ENCODE measurements at regions not wholly inside any gene's neighbourhood (a gene's known extent, or its start where the extent isn't known, plus 50 kb on each side); places are given as distances from the start of the nearest gene placed in this dataset.

GRCh38 chr2:62566847-62567246 lies 60.9 kb upstream of the TMEM17 start:
- Histone ChIP-seq H3K27ac (ENCODE audit: low read depth, low read length) (no peak overlapping the region), H4K8ac (ENCODE audit: low read depth, low read length) (no peak overlapping the region), H3K18ac (ENCODE audit: low read length) (no peak overlapping the region), H4K5ac (ENCODE audit: low read length) (no peak overlapping the region), H3K27me3 (ENCODE audit: insufficient read depth, low read length, poor library complexity) (no peaks in the 10 kb centered on the region), H3K79me2 (ENCODE audit: control insufficient read depth, insufficient read depth, low read length) (no peaks in the 10 kb centered on the region), H2AK5ac (ENCODE audit: low read length) (no peak overlapping the region), H3K4me2 (ENCODE audit: low read length) (no peak overlapping the region), H3K23ac (ENCODE audit: low read length) (no peak overlapping the region), H2BK15ac (replicated peaks; ENCODE audit: low read depth) (no peak overlapping the region), H3K4me3 (ENCODE audit: low read length) (no peak overlapping the region), H3K4ac (ENCODE audit: low read depth, low read length) (no peak overlapping the region), H3K79me1 (ENCODE audit: low read length) (no peaks in the 10 kb centered on the region), H3K9ac (ENCODE audit: low read length) (no peak overlapping the region), H2BK5ac (ENCODE audit: low read length) (no peak overlapping the region), H2BK120ac (ENCODE audit: low read depth, low read length) (no peak overlapping the region), H3K36me3 (ENCODE audit: control insufficient read depth, insufficient read depth, low read length) (no peaks in the 10 kb centered on the region), H3K4me1 (ENCODE audit: control insufficient read depth, low read depth, low read length) (no peaks in the 10 kb centered on the region), H3K56ac (ENCODE audit: low read length) (no peak overlapping the region)
- no CpG with 5 or more reads among the region's 1 CpG for WGBS (ENCODE audit: extremely low coverage, insufficient coverage, low lambda C conversion rate)
- DNase-seq = no peak

DNA sequence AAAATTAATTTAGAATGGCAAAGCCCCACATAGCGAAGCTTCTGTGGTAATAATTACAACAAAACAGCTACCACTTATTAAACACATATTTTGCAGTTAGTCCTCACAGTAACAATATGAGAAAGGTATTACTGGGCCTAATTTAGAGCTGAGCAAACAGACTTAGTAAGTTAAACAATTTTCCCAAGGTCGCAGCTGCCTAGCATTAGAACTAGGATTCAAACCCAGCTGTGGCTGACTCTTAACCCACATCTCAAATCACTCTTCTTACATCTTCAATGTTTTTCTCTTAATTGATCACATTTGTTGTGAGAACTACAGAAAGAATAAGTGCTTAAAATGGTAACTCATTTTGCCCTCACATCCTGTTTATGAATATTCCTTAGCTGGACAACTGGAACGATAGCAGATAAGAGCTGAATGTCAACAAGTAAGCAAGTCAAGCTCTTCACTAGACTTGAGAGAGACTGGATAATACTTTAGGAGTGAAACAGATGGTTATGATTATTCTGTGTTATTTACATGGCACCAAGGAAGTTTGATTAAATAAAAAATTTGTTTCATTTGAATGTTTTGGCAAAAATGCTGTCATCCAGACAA lies 59.4 kb upstream of the TMEM17 start:
- Histone ChIP-seq H3K4me3 (ENCODE audit: low read length) (no peak overlapping the region), H2BK5ac (ENCODE audit: low read length) (no peak overlapping the region), H3K27ac (ENCODE audit: low read depth, low read length) (no peak overlapping the region), H3K23ac (ENCODE audit: low read length) (no peak overlapping the region), H3K9ac (ENCODE audit: low read length) (no peak overlapping the region), H3K56ac (ENCODE audit: low read length) (no peak overlapping the region), H2AK5ac (ENCODE audit: low read length) (no peak overlapping the region), H3K18ac (ENCODE audit: low read length) (no peak overlapping the region), H3K36me3 (ENCODE audit: control insufficient read depth, insufficient read depth, low read length) (no peaks in the 10 kb centered on the region), H2BK15ac (replicated peaks; ENCODE audit: low read depth) (no peak overlapping the region), H3K4me1 (ENCODE audit: control insufficient read depth, low read depth, low read length) (no peaks in the 10 kb centered on the region), H2BK120ac (ENCODE audit: low read depth, low read length) (no peak overlapping the region), H3K4ac (ENCODE audit: low read depth, low read length) (no peak overlapping the region), H3K79me2 (ENCODE audit: control insufficient read depth, insufficient read depth, low read length) (no peaks in the 10 kb centered on the region), H3K79me1 (ENCODE audit: low read length) (no peaks in the 10 kb centered on the region), H3K27me3 (ENCODE audit: insufficient read depth, low read length, poor library complexity) (no peaks in the 10 kb centered on the region), H4K8ac (ENCODE audit: low read depth, low read length) (no peak overlapping the region), H3K4me2 (ENCODE audit: low read length) (no peak overlapping the region), H4K5ac (ENCODE audit: low read length) (no peak overlapping the region)
- WGBS (ENCODE audit: extremely low coverage, insufficient coverage, low lambda C conversion rate) = no CpG with 5 or more reads among the region's 3 CpGs
- no peak for DNase-seq

GRCh38 chr2:62564380-62565137 lies 58.6 kb upstream of the TMEM17 start:
- peak; percentile 2 for DNase-seq
- H3K23ac ChIP-seq (ENCODE audit: low read length) = no peak overlapping the region
- no peaks in the 10 kb centered on the region for H3K79me1 ChIP-seq (ENCODE audit: low read length)
- WGBS (ENCODE audit: extremely low coverage, insufficient coverage, low lambda C conversion rate) = no CpG with 5 or more reads among the region's 4 CpGs
- no peak overlapping the region for H3K4me3 ChIP-seq (ENCODE audit: low read length)
- H3K4me1 ChIP-seq (ENCODE audit: control insufficient read depth, low read depth, low read length) = no peaks in the 10 kb centered on the region
- no peak overlapping the region for H3K4ac ChIP-seq (ENCODE audit: low read depth, low read length)
- no peak overlapping the region for H2AK5ac ChIP-seq (ENCODE audit: low read length)
- no peak overlapping the region for H3K4me2 ChIP-seq (ENCODE audit: low read length)
- H2BK5ac ChIP-seq (ENCODE audit: low read length) = no peak overlapping the region
- no peak overlapping the region for H3K9ac ChIP-seq (ENCODE audit: low read length)
- no peak overlapping the region for H2BK15ac ChIP-seq (replicated peaks; ENCODE audit: low read depth)
- H3K36me3 ChIP-seq (ENCODE audit: control insufficient read depth, insufficient read depth, low read length) = no peaks in the 10 kb centered on the region
- no peaks in the 10 kb centered on the region for H3K79me2 ChIP-seq (ENCODE audit: control insufficient read depth, insufficient read depth, low read length)
- no peak overlapping the region for H3K56ac ChIP-seq (ENCODE audit: low read length)
- H4K5ac ChIP-seq (ENCODE audit: low read length) = no peak overlapping the region
- H3K27ac ChIP-seq (ENCODE audit: low read depth, low read length) = no peak overlapping the region
- peak overlapping the region; percentile 62 for H2BK120ac ChIP-seq (ENCODE audit: low read depth, low read length)
- H3K18ac ChIP-seq (ENCODE audit: low read length) = no peak overlapping the region
- H4K8ac ChIP-seq (ENCODE audit: low read depth, low read length) = no peak overlapping the region
- H3K27me3 ChIP-seq (ENCODE audit: insufficient read depth, low read length, poor library complexity) = no peaks in the 10 kb centered on the region

DNA sequence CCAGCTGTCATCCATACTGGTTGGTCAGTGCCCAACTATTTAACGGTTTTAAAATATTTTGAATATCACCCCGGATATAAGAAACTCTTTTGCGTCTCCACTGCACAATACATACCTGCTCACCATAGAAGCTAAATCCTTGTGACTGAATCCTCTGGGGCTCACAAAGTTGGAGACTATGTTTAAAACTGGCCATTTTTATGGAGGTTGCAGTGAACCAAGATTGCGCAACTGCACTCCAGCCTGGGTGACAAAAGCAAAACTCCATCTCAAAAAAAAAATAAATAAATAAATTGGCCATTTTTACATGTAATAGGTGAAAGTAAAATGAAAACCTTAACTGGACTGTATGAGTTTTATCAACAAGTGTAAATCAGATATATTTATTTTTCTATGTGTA lies 55.6 kb upstream of the TMEM17 start:
- H3K4me3 ChIP-seq (ENCODE audit: low read length) = no peak overlapping the region
- H2BK15ac ChIP-seq (replicated peaks; ENCODE audit: low read depth) = no peak overlapping the region
- H3K4ac ChIP-seq (ENCODE audit: low read depth, low read length) = no peak overlapping the region
- no CpG with 5 or more reads among the region's 4 CpGs for WGBS (ENCODE audit: extremely low coverage, insufficient coverage, low lambda C conversion rate)
- no peak overlapping the region for H2BK5ac ChIP-seq (ENCODE audit: low read length)
- no peak overlapping the region for H3K27ac ChIP-seq (ENCODE audit: low read depth, low read length)
- H3K9ac ChIP-seq (ENCODE audit: low read length) = no peak overlapping the region
- H2BK120ac ChIP-seq (ENCODE audit: low read depth, low read length) = no peak overlapping the region
- H3K27me3 ChIP-seq (ENCODE audit: insufficient read depth, low read length, poor library complexity) = no peaks in the 10 kb centered on the region
- no peak for DNase-seq
- no peak overlapping the region for H2AK5ac ChIP-seq (ENCODE audit: low read length)
- H3K79me1 ChIP-seq (ENCODE audit: low read length) = no peaks in the 10 kb centered on the region
- H3K18ac ChIP-seq (ENCODE audit: low read length) = no peak overlapping the region
- H3K36me3 ChIP-seq (ENCODE audit: control insufficient read depth, insufficient read depth, low read length) = no peaks in the 10 kb centered on the region
- no peak overlapping the region for H3K4me2 ChIP-seq (ENCODE audit: low read length)
- H3K23ac ChIP-seq (ENCODE audit: low read length) = no peak overlapping the region
- no peak overlapping the region for H4K5ac ChIP-seq (ENCODE audit: low read length)
- no peaks in the 10 kb centered on the region for H3K4me1 ChIP-seq (ENCODE audit: control insufficient read depth, low read depth, low read length)
- no peak overlapping the region for H4K8ac ChIP-seq (ENCODE audit: low read depth, low read length)
- no peak overlapping the region for H3K56ac ChIP-seq (ENCODE audit: low read length)
- H3K79me2 ChIP-seq (ENCODE audit: control insufficient read depth, insufficient read depth, low read length) = no peaks in the 10 kb centered on the region

DNA sequence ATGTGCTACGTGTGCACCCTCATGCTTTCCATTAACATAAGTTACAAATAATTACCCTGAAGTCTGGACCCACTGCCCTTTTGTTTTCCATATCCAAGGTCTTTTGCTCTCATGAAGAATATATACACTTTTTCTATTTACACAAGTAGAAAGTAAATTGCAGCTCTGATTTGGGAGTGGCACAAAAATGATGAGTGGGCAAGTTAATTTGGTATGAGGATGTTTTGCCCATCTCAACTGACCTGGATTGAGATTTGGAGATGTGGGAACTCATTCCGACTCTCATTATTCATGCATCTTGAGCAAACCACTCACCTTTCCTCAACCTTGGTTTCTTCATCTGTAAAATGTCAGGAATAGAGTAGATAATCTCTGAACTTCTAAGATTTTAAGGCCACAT lies 53.6 kb upstream of the TMEM17 start:
- no peak overlapping the region for H3K9ac ChIP-seq (ENCODE audit: low read length)
- H3K23ac ChIP-seq (ENCODE audit: low read length) = no peak overlapping the region
- H3K4me2 ChIP-seq (ENCODE audit: low read length) = no peak overlapping the region
- no peak overlapping the region for H3K18ac ChIP-seq (ENCODE audit: low read length)
- H2BK120ac ChIP-seq (ENCODE audit: low read depth, low read length) = no peak overlapping the region
- no peaks in the 10 kb centered on the region for H3K79me1 ChIP-seq (ENCODE audit: low read length)
- no peak for DNase-seq
- H3K56ac ChIP-seq (ENCODE audit: low read length) = no peak overlapping the region
- no peak overlapping the region for H2BK15ac ChIP-seq (replicated peaks; ENCODE audit: low read depth)
- WGBS (ENCODE audit: extremely low coverage, insufficient coverage, low lambda C conversion rate) = no CpG with 5 or more reads among the region's 2 CpGs
- H3K27ac ChIP-seq (ENCODE audit: low read depth, low read length) = no peak overlapping the region
- no peaks in the 10 kb centered on the region for H3K36me3 ChIP-seq (ENCODE audit: control insufficient read depth, insufficient read depth, low read length)
- H4K8ac ChIP-seq (ENCODE audit: low read depth, low read length) = no peak overlapping the region
- H3K27me3 ChIP-seq (ENCODE audit: insufficient read depth, low read length, poor library complexity) = no peaks in the 10 kb centered on the region
- no peak overlapping the region for H3K4me3 ChIP-seq (ENCODE audit: low read length)
- no peaks in the 10 kb centered on the region for H3K4me1 ChIP-seq (ENCODE audit: control insufficient read depth, low read depth, low read length)
- H3K79me2 ChIP-seq (ENCODE audit: control insufficient read depth, insufficient read depth, low read length) = no peaks in the 10 kb centered on the region
- H2AK5ac ChIP-seq (ENCODE audit: low read length) = no peak overlapping the region
- H2BK5ac ChIP-seq (ENCODE audit: low read length) = no peak overlapping the region
- H3K4ac ChIP-seq (ENCODE audit: low read depth, low read length) = no peak overlapping the region
- no peak overlapping the region for H4K5ac ChIP-seq (ENCODE audit: low read length)

DNA sequence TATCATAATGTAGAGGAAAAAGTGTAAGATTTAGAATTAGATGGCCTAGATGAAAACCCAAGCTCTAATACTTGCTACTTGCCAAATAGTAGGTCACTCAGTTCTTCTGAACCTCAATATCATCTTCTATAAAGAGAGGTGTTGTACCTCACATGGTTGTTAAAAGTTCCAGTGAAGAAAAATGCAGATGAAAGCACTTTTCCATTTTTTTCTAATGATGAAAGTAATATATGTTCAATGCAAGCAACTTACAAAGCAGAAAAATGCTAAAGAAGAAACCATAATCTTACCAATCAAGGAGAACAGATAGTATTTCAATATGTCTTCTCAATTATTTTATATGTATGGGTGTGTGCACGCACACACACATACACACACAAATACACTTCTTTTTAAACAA lies 52.7 kb upstream of the TMEM17 start:
- Histone ChIP-seq H3K23ac (ENCODE audit: low read length) (no peak overlapping the region), H2BK120ac (ENCODE audit: low read depth, low read length) (no peak overlapping the region), H3K79me2 (ENCODE audit: control insufficient read depth, insufficient read depth, low read length) (no peaks in the 10 kb centered on the region), H4K8ac (ENCODE audit: low read depth, low read length) (no peak overlapping the region), H2BK15ac (replicated peaks; ENCODE audit: low read depth) (no peak overlapping the region), H3K4me3 (ENCODE audit: low read length) (no peak overlapping the region), H3K56ac (ENCODE audit: low read length) (no peak overlapping the region), H2BK5ac (ENCODE audit: low read length) (no peak overlapping the region), H3K4me2 (ENCODE audit: low read length) (no peak overlapping the region), H3K4ac (ENCODE audit: low read depth, low read length) (no peak overlapping the region), H3K27ac (ENCODE audit: low read depth, low read length) (no peak overlapping the region), H3K27me3 (ENCODE audit: insufficient read depth, low read length, poor library complexity) (no peaks in the 10 kb centered on the region), H3K18ac (ENCODE audit: low read length) (no peak overlapping the region), H3K79me1 (ENCODE audit: low read length) (no peaks in the 10 kb centered on the region), H3K36me3 (ENCODE audit: control insufficient read depth, insufficient read depth, low read length) (no peaks in the 10 kb centered on the region), H3K4me1 (ENCODE audit: control insufficient read depth, low read depth, low read length) (no peaks in the 10 kb centered on the region), H4K5ac (ENCODE audit: low read length) (no peak overlapping the region), H3K9ac (ENCODE audit: low read length) (no peak overlapping the region), H2AK5ac (ENCODE audit: low read length) (no peak overlapping the region)
- no peak for DNase-seq
- no CpG with 5 or more reads among the region's 1 CpG for WGBS (ENCODE audit: extremely low coverage, insufficient coverage, low lambda C conversion rate)

Measured in mesendoderm (in vitro differentiated cells).